OCI-LY3 (cell line): ENCODE measurements at regions not wholly inside any gene's neighbourhood (a gene's known extent, or its start where the extent isn't known, plus 50 kb on each side); places are given as distances from the start of the nearest gene placed in this dataset.

Source experiments
- EZH2phosphoT487 ChIP-seq: fragments of 200-600 bp; shearing (Covaris generic); IDR thresholded peaks from 2 replicates; pipeline ENCODE4 v1.6.1; 2018; ENCODE audit warnings: antibody characterized with exemption, mixed run types, low read depth
- TF ChIP-seq, protein P1 (sequence below): fragments of 200-600, 300-600 bp; sonication (generic); IDR thresholded peaks from 2 replicates; pipeline ENCODE4 v1.5.1; 2014; ENCODE audit warnings: antibody characterized with exemption, low read length, low read depth

DNA sequence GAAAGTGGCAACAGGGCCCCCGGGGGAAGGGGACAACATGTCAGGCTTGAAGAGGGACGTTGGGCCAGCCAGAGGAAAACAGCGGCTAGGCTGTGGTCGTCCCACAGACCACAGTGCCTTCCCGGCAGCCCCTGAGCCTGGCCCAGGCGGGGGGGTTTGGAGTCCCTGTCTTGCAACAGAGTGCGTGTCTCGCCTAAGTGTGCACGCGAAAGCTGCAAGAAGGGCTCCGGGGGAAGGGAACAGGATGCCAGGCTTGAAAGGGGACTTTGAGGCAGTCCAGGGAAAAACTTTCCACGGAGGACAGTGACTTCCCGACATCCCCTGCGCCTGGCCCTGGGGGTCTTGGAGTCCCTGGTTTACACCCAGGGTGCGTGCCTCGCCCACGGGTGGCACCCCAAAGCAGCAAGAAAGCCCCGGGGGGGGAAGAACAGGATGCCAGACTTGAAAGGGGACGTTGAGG, 157.5 kb upstream of the ALG10B start:
- TF ChIP-seq, protein P1, sequence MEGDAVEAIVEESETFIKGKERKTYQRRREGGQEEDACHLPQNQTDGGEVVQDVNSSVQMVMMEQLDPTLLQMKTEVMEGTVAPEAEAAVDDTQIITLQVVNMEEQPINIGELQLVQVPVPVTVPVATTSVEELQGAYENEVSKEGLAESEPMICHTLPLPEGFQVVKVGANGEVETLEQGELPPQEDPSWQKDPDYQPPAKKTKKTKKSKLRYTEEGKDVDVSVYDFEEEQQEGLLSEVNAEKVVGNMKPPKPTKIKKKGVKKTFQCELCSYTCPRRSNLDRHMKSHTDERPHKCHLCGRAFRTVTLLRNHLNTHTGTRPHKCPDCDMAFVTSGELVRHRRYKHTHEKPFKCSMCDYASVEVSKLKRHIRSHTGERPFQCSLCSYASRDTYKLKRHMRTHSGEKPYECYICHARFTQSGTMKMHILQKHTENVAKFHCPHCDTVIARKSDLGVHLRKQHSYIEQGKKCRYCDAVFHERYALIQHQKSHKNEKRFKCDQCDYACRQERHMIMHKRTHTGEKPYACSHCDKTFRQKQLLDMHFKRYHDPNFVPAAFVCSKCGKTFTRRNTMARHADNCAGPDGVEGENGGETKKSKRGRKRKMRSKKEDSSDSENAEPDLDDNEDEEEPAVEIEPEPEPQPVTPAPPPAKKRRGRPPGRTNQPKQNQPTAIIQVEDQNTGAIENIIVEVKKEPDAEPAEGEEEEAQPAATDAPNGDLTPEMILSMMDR: no peak
- no peak for TF ChIP-seq EZH2phosphoT487
